Astrocyte of the cerebellum (primary cell): ENCODE measurements at regions not wholly inside any gene's neighbourhood (a gene's known extent, or its start where the extent isn't known, plus 50 kb on each side); places are given as distances from the start of the nearest gene placed in this dataset.
"Not testable (repeated sequence)": the region's sequence is repeated elsewhere in the genome, so short reads cannot be mapped to it uniquely, and the experiment has no call there.

Experiments used
- DNase-seq: peaks from one replicate; pipeline ENCODE4 v3.0.0-alpha.2; 2011; ENCODE audit warnings: low read depth
- H3K4me3 ChIP-seq: 2 replicates; pipeline ENCODE4 v1.5.1; 2011; ENCODE audit warnings: mild to moderate bottlenecking, low read depth, low read length, moderate library complexity
- CTCF ChIP-seq: IDR thresholded peaks from 2 replicates; pipeline ENCODE4 v1.5.1; 2012; ENCODE audit warnings: low read length, low read depth, moderate library complexity, mild to moderate bottlenecking; ENCODE audit errors: missing control alignments
- in situ Hi-C: cut with HindIII; loops from 2 replicates; pipeline ENCODE4 v1.10.0; 2017; ENCODE audit warnings: low sequenced_read_pairs

GRCh38 chr7:115572111-115572510, 458.5 kb downstream of the TFEC start:
- no peak overlapping the region for H3K4me3 ChIP-seq
- DNase-seq: no peak
- no peak for TF ChIP-seq CTCF
- in situ Hi-C loops: loop anchor here (10.0 kb wide), 1 partner anchor 67 kb away; no protein-coding TSS in a partner anchor

GRCh38 chr7:115561335-115562110, 469.0 kb downstream of the TFEC start:
- peak; percentile 25 for TF ChIP-seq CTCF
- in situ Hi-C loops: no loop called here
- no peak overlapping the region for H3K4me3 ChIP-seq
- peak; percentile 44 for DNase-seq

GRCh38 chr7:115559877-115560276, 470.7 kb downstream of the TFEC start:
- no peak for TF ChIP-seq CTCF
- no peak overlapping the region for H3K4me3 ChIP-seq
- in situ Hi-C loops: no loop called here
- DNase-seq: no peak

GRCh38 chr7:115558161-115558560, 472.4 kb downstream of the TFEC start:
- no peak overlapping the region for H3K4me3 ChIP-seq
- DNase-seq: no peak
- no peak for TF ChIP-seq CTCF
- in situ Hi-C loops: no loop called here

GRCh38 chr7:115557296-115557695, 473.3 kb downstream of the TFEC start:
- H3K4me3 ChIP-seq, in situ Hi-C loops, DNase-seq: not testable (repeated sequence)

GRCh38 chr7:115552766-115553165, 477.8 kb downstream of the TFEC start:
- in situ Hi-C loops: no loop called here
- TF ChIP-seq CTCF: no peak
- H3K4me3 ChIP-seq: no peak overlapping the region
- DNase-seq: no peak

- DNase-seq: no peak
- no peak for TF ChIP-seq CTCF
Measured at GRCh38 chr7:115549910-115550309, 480.7 kb downstream of the TFEC start.

More at GRCh38 chr7:115549910-115550309, 480.7 kb downstream of the TFEC start:
- in situ Hi-C loops: no loop called here
- no peak overlapping the region for H3K4me3 ChIP-seq
